ENCODE measurements at regions not wholly inside any gene's neighbourhood (a gene's known extent, or its start where the extent isn't known, plus 50 kb on each side); places are given as distances from the start of the nearest gene placed in this dataset.
"Not testable (repeated sequence)": the region's sequence is repeated elsewhere in the genome, so short reads cannot be mapped to it uniquely, and the experiment has no call there.

DNA sequence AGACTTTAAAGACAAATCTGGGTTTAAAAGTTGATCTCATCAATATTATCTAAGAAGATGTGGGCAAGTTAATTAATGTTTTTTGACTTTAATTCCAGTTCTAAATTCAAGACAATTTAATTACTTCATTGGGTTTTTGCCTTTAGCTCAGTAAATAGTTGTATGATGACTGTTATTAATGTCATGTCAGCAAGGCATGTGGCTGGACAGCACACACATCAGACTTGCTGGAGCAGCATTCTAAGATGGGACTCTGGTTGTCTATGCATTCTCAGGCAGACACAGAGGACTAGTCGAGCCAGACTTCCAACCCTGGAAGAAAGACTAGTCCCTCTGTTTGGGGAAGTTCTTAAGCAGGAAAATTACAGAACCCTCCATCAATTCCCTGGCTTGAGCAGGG is 180.7 kb upstream of the GK2 start:
- no peak for DNase-seq (ENCODE audit: low read depth)
- in situ Hi-C loops (cut with HindIII; ENCODE audit: low pct_unique_long_range_greater_than_20kb, low sequenced_read_pairs) = no loop called here

DNA sequence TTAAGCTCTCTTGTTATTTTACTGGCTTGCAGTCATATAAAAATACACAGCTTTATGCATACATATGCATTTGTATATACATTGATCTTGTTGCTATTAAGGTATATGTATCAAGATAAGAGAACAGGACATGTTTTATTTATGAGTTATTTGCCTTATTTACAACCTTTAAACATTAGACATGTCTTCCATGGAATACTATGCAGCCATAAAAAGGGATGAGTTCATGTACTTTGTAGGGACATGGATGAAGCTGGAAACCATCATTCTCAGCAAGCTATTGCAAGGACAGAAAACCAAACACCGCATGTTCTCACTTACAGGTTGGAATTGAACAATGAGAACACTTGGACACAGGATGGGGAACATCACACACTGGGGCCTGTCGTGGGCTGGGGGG is 179.2 kb upstream of the GK2 start:
- in situ Hi-C loops (cut with HindIII; ENCODE audit: low pct_unique_long_range_greater_than_20kb, low sequenced_read_pairs) = not testable (repeated sequence)

GRCh38 chr4:79585834-79586233 is 177.8 kb upstream of the GK2 start:
- in situ Hi-C loops (cut with HindIII; ENCODE audit: low pct_unique_long_range_greater_than_20kb, low sequenced_read_pairs) = no loop called here
- no peak for DNase-seq (ENCODE audit: low read depth)

More for the DNA sequence above, 179.2 kb upstream of the GK2 start:
- DNase-seq (ENCODE audit: low read depth) = not testable (repeated sequence)

DNA sequence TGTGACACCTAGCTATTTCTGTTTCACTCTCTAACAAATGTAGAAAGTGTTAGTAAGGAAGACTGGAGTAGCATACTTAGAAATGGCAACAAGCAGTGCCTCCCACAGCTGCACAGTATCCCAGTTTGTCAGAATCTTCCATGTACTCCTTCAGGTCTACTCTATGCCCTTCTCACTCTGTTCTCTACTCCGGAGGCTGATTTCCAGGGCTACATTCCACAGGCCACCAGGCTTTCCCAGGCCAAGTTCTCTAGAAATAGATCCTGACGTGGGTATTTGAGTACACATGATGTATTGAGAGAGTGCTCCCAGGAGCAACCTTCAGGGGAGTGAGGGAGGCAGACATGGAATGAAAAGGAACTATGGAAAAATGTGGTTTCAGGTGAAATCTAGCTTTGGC is 177.3 kb upstream of the GK2 start:
- DNase-seq (ENCODE audit: low read depth) = no peak
- in situ Hi-C loops (cut with HindIII; ENCODE audit: low pct_unique_long_range_greater_than_20kb, low sequenced_read_pairs) = no loop called here

DNA sequence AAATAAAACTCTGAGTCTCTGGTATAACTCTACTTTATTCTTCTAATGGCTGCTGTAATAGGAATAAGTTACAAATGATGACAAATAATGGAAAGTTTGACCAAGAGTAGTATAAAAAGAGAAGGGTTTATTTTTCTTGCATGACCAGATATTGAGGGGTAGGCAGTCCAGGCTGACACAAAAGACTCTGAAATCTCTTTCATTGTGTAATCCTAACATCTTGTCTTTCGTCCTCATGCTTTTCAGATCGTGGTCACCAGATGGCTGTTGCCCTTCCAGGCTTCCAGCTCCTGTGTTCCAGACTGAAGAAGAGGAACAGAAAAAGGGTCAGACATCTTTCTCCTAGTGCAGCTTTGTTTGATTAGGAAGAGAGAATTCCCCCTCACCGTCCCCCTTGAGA is 176.9 kb upstream of the GK2 start:
- no peak for DNase-seq (ENCODE audit: low read depth)

GRCh38 chr4:79584352-79584751 is 176.3 kb upstream of the GK2 start:
- in situ Hi-C loops (cut with HindIII; ENCODE audit: low pct_unique_long_range_greater_than_20kb, low sequenced_read_pairs) = no loop called here

More for the DNA sequence above, 176.9 kb upstream of the GK2 start:
- in situ Hi-C loops (cut with HindIII; ENCODE audit: low pct_unique_long_range_greater_than_20kb, low sequenced_read_pairs) = no loop called here

DNA sequence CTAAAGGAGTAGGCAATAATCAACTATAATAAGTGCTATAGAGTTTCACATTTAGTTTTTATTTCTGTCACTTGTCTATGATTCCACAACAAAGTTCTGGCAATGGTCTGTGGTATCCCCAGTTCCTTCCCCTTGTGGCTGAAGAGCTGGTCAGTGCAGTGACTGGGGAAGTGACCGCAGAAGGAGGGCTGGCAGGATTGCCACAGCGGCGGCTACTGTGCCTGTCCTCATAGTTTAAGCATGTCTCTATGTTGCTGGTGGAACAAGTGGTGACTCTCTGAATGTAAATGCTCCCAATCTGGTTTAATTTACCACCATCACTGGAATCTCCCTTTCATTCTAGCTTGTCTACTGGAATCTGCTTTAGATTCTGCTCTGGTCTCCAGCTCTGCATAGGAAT is 170.6 kb upstream of the GK2 start:
- in situ Hi-C loops (cut with HindIII; ENCODE audit: low pct_unique_long_range_greater_than_20kb, low sequenced_read_pairs) = no loop called here
- no peak for DNase-seq (ENCODE audit: low read depth)

More at GRCh38 chr4:79584352-79584751, 176.3 kb upstream of the GK2 start:
- no peak for DNase-seq (ENCODE audit: low read depth)

GRCh38 chr4:79576429-79576753 is 168.4 kb upstream of the GK2 start:
- in situ Hi-C loops (cut with HindIII; ENCODE audit: low pct_unique_long_range_greater_than_20kb, low sequenced_read_pairs) = no loop called here
- peak; percentile 15 for DNase-seq (ENCODE audit: low read depth)

GRCh38 chr4:79575709-79576428 is 167.8 kb upstream of the GK2 start:
- in situ Hi-C loops (cut with HindIII; ENCODE audit: low pct_unique_long_range_greater_than_20kb, low sequenced_read_pairs) = no loop called here
- no peak for DNase-seq (ENCODE audit: low read depth)

DNA sequence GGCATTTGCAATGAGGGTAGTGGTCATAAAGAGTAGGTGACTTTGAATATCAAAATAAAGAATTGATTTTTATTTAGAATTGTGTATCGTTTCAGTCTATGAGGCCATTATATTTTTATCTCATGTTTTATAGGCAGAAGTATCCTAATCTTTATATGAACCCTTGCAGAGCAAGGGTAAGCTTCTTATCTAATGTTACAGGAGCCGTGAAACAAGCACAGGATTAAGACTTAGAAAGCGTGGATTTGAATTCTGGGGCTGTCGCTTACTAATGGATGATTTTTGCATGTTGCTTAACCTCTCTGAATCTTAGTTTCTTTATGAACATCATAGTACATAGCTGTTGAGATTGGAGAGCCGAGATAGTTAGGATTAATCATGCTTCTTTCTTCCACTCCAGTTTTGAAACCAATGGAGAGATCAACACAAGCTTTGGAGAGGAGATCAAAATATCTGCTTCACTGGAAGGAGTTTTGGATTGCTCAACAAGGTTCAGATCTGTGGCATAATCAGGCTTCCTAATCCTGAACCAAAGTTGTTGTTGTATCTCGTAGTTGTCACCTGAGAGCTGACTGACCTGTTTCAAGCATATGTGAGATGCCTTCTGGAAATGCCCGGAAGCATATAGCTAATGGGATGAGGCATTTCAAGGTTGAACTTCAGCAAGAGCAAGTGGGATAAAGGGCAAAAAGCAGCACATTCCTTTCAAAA is 166.9 kb upstream of the GK2 start:
- in situ Hi-C loops (cut with HindIII; ENCODE audit: low pct_unique_long_range_greater_than_20kb, low sequenced_read_pairs) = no loop called here
- no peak for DNase-seq (ENCODE audit: low read depth)

GRCh38 chr4:79563219-79563618 is 155.2 kb upstream of the GK2 start:
- in situ Hi-C loops (cut with HindIII; ENCODE audit: low pct_unique_long_range_greater_than_20kb, low sequenced_read_pairs) = no loop called here
- no peak for DNase-seq (ENCODE audit: low read depth)

DNA sequence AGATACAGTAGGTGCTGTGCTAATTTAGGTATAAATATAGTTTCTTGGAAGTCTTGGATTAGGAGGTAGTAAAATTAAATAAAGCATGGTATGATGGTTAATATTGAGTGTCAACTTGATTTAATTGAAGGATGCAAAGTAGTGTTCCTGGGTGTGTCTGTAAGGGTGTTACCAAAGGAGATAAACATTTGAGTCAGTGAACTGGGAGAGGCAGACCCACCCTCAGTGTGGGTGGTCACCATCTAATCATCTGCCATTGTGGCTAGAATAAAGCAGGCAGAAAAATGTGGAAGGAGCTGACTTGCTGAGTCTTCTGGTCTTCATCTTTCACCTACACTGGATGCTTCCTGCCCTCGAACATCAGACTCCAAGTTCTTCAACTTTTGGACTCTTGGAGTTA is 153.7 kb upstream of the GK2 start:
- in situ Hi-C loops (cut with HindIII; ENCODE audit: low pct_unique_long_range_greater_than_20kb, low sequenced_read_pairs) = no loop called here
- DNase-seq (ENCODE audit: low read depth) = no peak

DNA sequence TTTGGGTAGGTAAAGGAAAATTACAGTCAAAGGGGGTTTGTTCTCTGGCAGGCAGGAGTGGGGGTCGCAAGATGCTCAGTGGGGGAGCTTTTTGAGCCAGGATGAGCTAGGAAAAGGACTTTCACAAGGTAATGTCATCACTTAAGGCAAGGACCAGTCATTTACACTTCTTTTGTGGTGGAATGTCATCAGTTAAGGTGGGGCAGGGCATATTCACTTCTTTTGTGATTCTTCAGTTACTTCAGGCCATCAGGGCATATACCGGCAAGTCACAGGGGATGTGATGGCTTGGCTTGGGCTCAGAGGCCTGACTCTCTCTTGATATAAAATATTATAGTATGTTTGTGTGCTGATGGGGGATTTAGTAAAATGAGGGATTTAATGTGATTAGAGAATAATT is 151.4 kb upstream of the GK2 start:
- DNase-seq (ENCODE audit: low read depth); in situ Hi-C loops (cut with HindIII; ENCODE audit: low pct_unique_long_range_greater_than_20kb, low sequenced_read_pairs): not testable (repeated sequence)

DNA sequence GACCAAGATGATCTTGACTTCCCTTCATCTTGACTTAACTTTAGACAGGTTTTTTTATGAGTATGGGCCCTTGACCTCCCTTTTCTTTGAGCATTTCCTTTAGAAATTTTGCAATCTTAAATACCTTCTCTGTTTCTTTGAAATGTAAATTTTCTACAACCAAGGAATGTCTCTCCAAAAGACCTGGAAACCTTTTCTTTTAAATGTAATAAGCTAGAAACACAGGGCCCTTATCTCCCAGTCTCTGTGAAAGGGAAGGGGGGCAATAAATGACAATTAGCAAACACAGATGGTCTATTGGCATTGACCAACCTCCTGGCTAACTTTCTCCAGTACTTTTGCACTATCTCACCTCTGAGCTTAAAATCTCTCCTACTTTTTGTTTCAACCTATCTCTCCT is 144.3 kb upstream of the GK2 start:
- in situ Hi-C loops (cut with HindIII; ENCODE audit: low pct_unique_long_range_greater_than_20kb, low sequenced_read_pairs) = no loop called here

DNA sequence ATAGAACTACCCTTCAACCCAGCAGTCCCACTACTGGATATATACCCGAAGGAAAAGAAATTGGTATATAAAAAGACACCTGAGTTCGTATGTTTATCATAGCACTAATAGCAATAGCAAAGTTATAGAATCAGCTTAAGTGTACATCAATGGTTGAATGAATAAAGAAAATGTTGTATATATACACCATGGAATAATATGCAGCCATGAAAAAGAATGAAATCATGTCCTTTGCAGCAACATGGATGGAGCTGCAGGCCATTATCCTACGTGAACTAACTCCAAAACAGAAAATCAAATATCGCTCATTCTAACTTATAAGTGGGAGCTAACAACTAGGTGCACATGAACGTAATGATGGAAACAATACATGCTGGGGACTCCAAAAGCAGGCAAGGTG is 143.5 kb upstream of the GK2 start:
- in situ Hi-C loops (cut with HindIII; ENCODE audit: low pct_unique_long_range_greater_than_20kb, low sequenced_read_pairs) = no loop called here
- no peak for DNase-seq (ENCODE audit: low read depth)

More for the DNA sequence above, 144.3 kb upstream of the GK2 start:
- DNase-seq (ENCODE audit: low read depth) = no peak

GRCh38 chr4:79547851-79548250 is 139.8 kb upstream of the GK2 start:
- DNase-seq (ENCODE audit: low read depth) = no peak
- in situ Hi-C loops (cut with HindIII; ENCODE audit: low pct_unique_long_range_greater_than_20kb, low sequenced_read_pairs) = no loop called here

- in situ Hi-C loops (cut with HindIII; ENCODE audit: low pct_unique_long_range_greater_than_20kb, low sequenced_read_pairs); DNase-seq (ENCODE audit: low read depth): not testable (repeated sequence)
Measured at GRCh38 chr4:79545292-79545691, 137.3 kb upstream of the GK2 start.

DNA sequence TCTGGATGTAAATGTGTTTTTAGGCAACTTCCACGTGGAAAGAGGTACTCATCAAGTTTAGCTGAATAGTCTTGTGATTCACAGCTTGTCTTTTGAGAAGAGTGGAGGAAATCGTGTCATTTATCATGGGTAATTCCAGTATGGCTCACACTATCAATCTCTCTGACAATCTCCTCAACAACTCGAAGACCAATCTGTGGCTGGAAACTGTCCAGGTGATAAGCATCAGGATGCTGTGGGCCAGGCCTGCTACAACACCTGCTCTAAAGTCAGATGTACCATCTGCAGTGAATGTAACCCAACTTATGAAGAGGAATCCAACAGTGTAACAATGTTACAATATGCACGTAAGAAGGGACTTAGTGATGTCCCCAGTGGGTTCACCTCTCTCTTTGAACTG is 132.1 kb upstream of the GK2 start:
- no peak for DNase-seq (ENCODE audit: low read depth)
- in situ Hi-C loops (cut with HindIII; ENCODE audit: low pct_unique_long_range_greater_than_20kb, low sequenced_read_pairs) = no loop called here

DNA sequence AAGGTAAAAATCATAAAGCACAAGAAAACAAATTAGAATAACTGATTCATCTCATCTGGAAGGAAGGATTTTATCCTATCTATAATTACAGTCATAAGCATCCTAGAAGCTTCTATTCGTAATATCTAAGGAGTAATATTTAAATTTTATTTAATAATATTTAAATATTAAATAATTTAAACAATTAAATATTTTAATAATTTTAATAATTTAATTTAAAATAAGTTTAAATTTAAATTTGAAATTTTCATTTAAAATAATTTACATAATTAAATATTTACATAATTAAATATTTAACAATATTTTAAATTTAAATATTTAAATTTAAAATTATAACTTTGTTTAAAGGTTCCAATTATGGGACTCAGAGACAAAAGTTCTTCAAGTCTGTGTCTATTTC is 127.5 kb upstream of the GK2 start:
- in situ Hi-C loops (cut with HindIII; ENCODE audit: low pct_unique_long_range_greater_than_20kb, low sequenced_read_pairs) = no loop called here
- no peak for DNase-seq (ENCODE audit: low read depth)

DNA sequence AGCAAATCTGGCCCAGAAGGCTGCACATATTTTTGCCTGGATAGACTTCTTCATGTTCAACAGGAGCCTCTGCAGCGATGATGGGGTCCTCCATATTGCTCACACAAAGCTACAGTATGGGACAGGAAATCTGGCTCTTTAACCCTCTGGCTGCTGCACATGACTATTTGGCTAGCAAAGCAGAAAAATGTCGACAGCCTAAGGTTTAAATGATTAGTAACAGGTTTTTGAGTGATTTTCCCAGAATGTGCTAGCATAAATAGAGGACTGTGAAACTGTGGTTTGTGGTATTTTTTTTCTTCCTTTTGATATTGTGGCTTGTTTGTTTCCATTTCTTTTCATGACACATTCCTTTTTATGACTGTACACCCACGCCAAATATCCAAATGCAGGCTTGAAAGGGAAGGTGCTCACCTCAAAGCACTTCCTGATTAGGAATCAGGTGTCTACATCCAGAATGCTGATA is 120.2 kb upstream of the GK2 start:
- in situ Hi-C loops (cut with HindIII; ENCODE audit: low pct_unique_long_range_greater_than_20kb, low sequenced_read_pairs) = no loop called here
- DNase-seq (ENCODE audit: low read depth) = peak; percentile 7

Measured in Caki2 (cell line).